Thoracic aorta (tissue), 2 donors: ENCODE measurements at regions not wholly inside any gene's neighbourhood (a gene's known extent, or its start where the extent isn't known, plus 50 kb on each side); places are given as distances from the start of the nearest gene placed in this dataset.

Experiments
- ATAC-seq: fragments of 150-250 bp; one replicate; pipeline ENCODE4 v1.8.0; 2017; ENCODE audit warnings: low read depth; ENCODE audit not compliant: insufficient number of reproducible peaks, low FRiP score
- DNase-seq: peaks from one replicate; pipeline ENCODE4 v3.0.0-alpha.2; 2020; ENCODE audit warnings: low spot score
- H3K27ac ChIP-seq, 2 donors: fragments of 200-600 bp; sonication (generic); 1 replicate in 1 of 2; 2 replicates in 1 of 2; pipeline ENCODE4 v1.5.1; 2016; ENCODE audit warnings: mild to moderate bottlenecking in 2 of 2, moderate library complexity in 2 of 2
- H3K27me3 ChIP-seq: fragments of 200-600 bp; sonication (generic); replicated peaks from 2 replicates; pipeline ENCODE4 v1.6.0; 2016; ENCODE audit warnings: mild to moderate bottlenecking; ENCODE audit not compliant: insufficient read depth
- H3K36me3 ChIP-seq: fragments of 200-600 bp; sonication (generic); one replicate; pipeline ENCODE4 v1.5.1; 2016
- H3K4me1 ChIP-seq, 2 donors: fragments of 200-600 bp; sonication (generic); 1 replicate in 1 of 2; 2 replicates in 1 of 2; pipeline versions ENCODE4 v1.5.1 to v1.6.0; 2016; ENCODE audit warnings: low read depth in 2 of 2, mild to moderate bottlenecking in 1 of 2; ENCODE audit not compliant: control insufficient read depth in 1 of 2
- H3K4me3 ChIP-seq: fragments of 200-600 bp; sonication (generic); 2 replicates; pipeline ENCODE4 v1.5.1; 2016; ENCODE audit warnings: mild to moderate bottlenecking
- H3K9me3 ChIP-seq: fragments of 200-600 bp; sonication (generic); 2 replicates; pipeline ENCODE4 v1.5.1; 2016
- TF ChIP-seq, protein P1 (sequence below): fragments of 200-600 bp; sonication (generic); IDR thresholded peaks from one replicate; pipeline ENCODE4 v1.5.1; 2019; ENCODE audit warnings: antibody characterized with exemption

- no peak for DNase-seq
- no peak for ATAC-seq
- H3K36me3 ChIP-seq, result no peaks in the 10 kb centered on the region
- no peak overlapping the region for H3K27ac ChIP-seq
- H3K9me3 ChIP-seq, result no peaks in the 10 kb centered on the region
- H3K4me1 ChIP-seq, result no peaks in the 10 kb centered on the region
- TF ChIP-seq, protein P1, sequence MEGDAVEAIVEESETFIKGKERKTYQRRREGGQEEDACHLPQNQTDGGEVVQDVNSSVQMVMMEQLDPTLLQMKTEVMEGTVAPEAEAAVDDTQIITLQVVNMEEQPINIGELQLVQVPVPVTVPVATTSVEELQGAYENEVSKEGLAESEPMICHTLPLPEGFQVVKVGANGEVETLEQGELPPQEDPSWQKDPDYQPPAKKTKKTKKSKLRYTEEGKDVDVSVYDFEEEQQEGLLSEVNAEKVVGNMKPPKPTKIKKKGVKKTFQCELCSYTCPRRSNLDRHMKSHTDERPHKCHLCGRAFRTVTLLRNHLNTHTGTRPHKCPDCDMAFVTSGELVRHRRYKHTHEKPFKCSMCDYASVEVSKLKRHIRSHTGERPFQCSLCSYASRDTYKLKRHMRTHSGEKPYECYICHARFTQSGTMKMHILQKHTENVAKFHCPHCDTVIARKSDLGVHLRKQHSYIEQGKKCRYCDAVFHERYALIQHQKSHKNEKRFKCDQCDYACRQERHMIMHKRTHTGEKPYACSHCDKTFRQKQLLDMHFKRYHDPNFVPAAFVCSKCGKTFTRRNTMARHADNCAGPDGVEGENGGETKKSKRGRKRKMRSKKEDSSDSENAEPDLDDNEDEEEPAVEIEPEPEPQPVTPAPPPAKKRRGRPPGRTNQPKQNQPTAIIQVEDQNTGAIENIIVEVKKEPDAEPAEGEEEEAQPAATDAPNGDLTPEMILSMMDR, result no peak
- no peak overlapping the region for H3K4me3 ChIP-seq
- H3K27me3 ChIP-seq, result no peaks in the 10 kb centered on the region
These were observed 83.1 kb upstream of the KCNK1 start for GRCh38 chr1:233530665-233531386.

GRCh38 chr1:233540816-233541215, 73.1 kb upstream of the KCNK1 start:
- Histone ChIP-seq H3K27ac (no peak overlapping the region), H3K4me3 (no peak overlapping the region), H3K9me3 (no peaks in the 10 kb centered on the region), H3K36me3 (no peaks in the 10 kb centered on the region), H3K4me1 (no peaks in the 10 kb centered on the region), H3K27me3 (no peaks in the 10 kb centered on the region)
- TF ChIP-seq, protein P1, result no peak
- no peak for DNase-seq
- no peak for ATAC-seq

GRCh38 chr1:233543338-233544255, 70.3 kb upstream of the KCNK1 start:
- Histone ChIP-seq H3K27ac (no peak overlapping the region), H3K9me3 (no peaks in the 10 kb centered on the region), H3K27me3 (no peaks in the 10 kb centered on the region), H3K36me3 (no peaks in the 10 kb centered on the region), H3K4me3 (no peak overlapping the region), H3K4me1 (no peaks in the 10 kb centered on the region)
- ATAC-seq, result no peak
- TF ChIP-seq, protein P1, result no peak
- DNase-seq, result no peak

DNA sequence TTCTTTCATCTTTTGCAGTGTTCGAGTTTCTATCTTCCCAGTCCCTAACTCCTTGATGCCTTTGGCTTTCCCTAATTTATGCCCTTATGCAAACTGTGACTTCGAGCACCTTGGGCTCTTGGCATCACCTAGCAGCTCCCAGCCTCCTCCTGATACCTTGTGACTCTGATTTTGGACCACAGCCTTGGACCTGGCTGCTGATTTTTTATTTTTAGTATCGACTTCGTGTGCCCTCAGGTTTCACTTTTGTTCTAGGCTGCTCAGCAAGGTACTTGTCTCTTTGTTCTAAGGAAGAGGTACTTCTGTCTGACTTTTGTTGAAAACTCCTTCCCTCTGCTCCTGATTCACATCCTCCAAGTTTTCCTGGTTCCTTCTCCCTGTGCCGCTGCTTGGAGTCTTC, 69.6 kb upstream of the KCNK1 start:
- no peak overlapping the region for H3K4me3 ChIP-seq
- DNase-seq, result no peak
- H3K27ac ChIP-seq, result no peak overlapping the region
- H3K4me1 ChIP-seq, result no peaks in the 10 kb centered on the region
- no peak for ATAC-seq
- H3K9me3 ChIP-seq, result no peaks in the 10 kb centered on the region
- H3K36me3 ChIP-seq, result no peaks in the 10 kb centered on the region
- TF ChIP-seq, protein P1, result no peak
- H3K27me3 ChIP-seq, result no peaks in the 10 kb centered on the region

DNA sequence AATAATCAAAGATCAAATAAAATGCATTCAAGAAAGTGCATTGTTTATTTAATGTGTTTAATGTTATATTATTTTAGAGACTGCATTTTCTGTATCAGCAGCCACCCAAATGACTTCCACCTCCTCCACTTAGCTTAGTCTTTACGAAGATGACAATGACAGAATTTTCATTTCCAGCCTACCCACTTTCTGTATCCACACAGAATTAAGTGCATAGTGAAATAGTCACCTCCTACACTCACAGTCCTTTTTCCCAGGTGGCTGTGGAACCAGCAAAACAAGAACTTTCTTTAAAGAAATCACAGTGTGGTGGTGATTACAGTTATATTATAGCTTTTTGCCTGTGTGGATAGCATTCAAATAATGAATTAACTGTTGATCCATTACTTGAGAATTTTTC, 66.2 kb upstream of the KCNK1 start:
- H3K27ac ChIP-seq, result no peak overlapping the region
- no peaks in the 10 kb centered on the region for H3K9me3 ChIP-seq
- ATAC-seq (no peak), DNase-seq (no peak)
- no peak overlapping the region for H3K4me3 ChIP-seq
- TF ChIP-seq, protein P1, result no peak
- H3K27me3 ChIP-seq, result no peaks in the 10 kb centered on the region
- no peaks in the 10 kb centered on the region for H3K36me3 ChIP-seq
- no peaks in the 10 kb centered on the region for H3K4me1 ChIP-seq
